ENCODE measurements at regions not wholly inside any gene's neighbourhood (a gene's known extent, or its start where the extent isn't known, plus 50 kb on each side); places are given as distances from the start of the nearest gene placed in this dataset.

DNA sequence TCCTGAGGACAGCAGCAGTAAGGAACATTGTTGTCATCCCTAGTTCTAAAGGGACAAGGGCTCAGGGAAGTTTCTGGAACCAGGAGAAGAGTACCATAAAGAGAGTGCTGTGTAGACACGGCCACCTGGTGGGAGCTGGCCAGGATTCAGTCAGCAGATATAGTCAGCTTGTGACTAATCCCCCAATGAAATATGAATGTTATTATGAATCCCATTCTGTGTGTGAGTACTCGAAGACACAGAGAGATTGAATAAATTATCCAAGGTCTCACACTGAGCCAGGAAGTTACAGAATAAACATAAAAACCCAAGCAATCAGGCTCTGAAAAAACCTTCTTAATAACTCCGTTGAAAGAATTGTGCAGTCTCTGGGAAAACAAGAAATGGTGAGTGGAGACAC, 1359.5 kb downstream of the AACS start:
- H3K79me2 ChIP-seq (ENCODE audit: control insufficient read depth in 1 of 2, insufficient read depth in 2 of 2, low read length in 2 of 2): no peaks in the 10 kb centered on the region
- CTCF ChIA-PET (ENCODE audit: partially characterized antibody): no interaction called here
- no peaks in the 10 kb centered on the region for H3K4me1 ChIP-seq (replicated peaks in 1 of 4; ENCODE audit: control insufficient read depth in 3 of 4, insufficient read depth in 4 of 4, low read length in 3 of 4)
- no peak overlapping the region for H4K91ac ChIP-seq (replicated peaks; ENCODE audit: insufficient read length, low read length)
- H3K9ac ChIP-seq (replicated peaks in 1 of 4; ENCODE audit: extremely low read depth in 1 of 4, low read depth in 3 of 4, low read length in 3 of 4): no peak overlapping the region
- H3K56ac ChIP-seq (replicated peaks; ENCODE audit: insufficient read length, low read depth, low read length): no peak overlapping the region
- no peaks in the 10 kb centered on the region for H3K27me3 ChIP-seq (replicated peaks in 1 of 4; ENCODE audit: control insufficient read depth in 3 of 4, extremely low read depth in 1 of 4, insufficient read depth in 3 of 4, low read length in 3 of 4)
- H2BK15ac ChIP-seq (ENCODE audit: low read length): no peak overlapping the region
- no peak overlapping the region for H2AK5ac ChIP-seq (ENCODE audit: low read depth, low read length)
- no peak overlapping the region for H2BK120ac ChIP-seq (replicated peaks; ENCODE audit: low read depth, low read length)
- no peak overlapping the region for H4K8ac ChIP-seq (ENCODE audit: extremely low read depth, insufficient read depth, low read length)
- H4K20me1 ChIP-seq (replicated peaks in 1 of 2; ENCODE audit: control insufficient read depth in 1 of 2, insufficient read depth in 2 of 2, low read length in 2 of 2): no peaks in the 10 kb centered on the region
- no peaks in the 10 kb centered on the region for H3K9me3 ChIP-seq (ENCODE audit: insufficient read depth in 2 of 2, low read depth in 1 of 2, low read length in 1 of 2)
- no peak overlapping the region for H3K23ac ChIP-seq (ENCODE audit: insufficient read length)
- H3K14ac ChIP-seq (ENCODE audit: insufficient read length): no peak overlapping the region
- 90% methylated on average over 3 of the region's 3 CpGs; no CpG with 5 or more reads in 1 of the 2 experiments for WGBS, 2 experiments (ENCODE audit: extremely low coverage in 1 of 2, insufficient coverage in 1 of 2, insufficient read length in 1 of 2, insufficient replicate concordance in 2 of 2, low coverage in 1 of 2, low lambda C conversion rate in 2 of 2, missing lambda C conversion rate in 1 of 2)
- H3K4me3 ChIP-seq (ENCODE audit: extremely low read depth in 1 of 4, insufficient read depth in 2 of 4, low read depth in 3 of 4, low read length in 4 of 4): no peak overlapping the region
- no peak overlapping the region for H2BK5ac ChIP-seq (ENCODE audit: low read depth, low read length)
- H4K5ac ChIP-seq (ENCODE audit: insufficient read length, low read depth, low read length): no peak overlapping the region
- no peak overlapping the region for H3K27ac ChIP-seq (ENCODE audit: low read depth, low read length)
- 0 out of 2 replicates have a peak overlapping the region, but pooled peaks have one; percentile 17 for H2AFZ ChIP-seq (ENCODE audit: low read length)
- TF ChIP-seq HDAC6 (IDR thresholded peaks at IDR 0.05; ENCODE audit: low read depth, low read length) (no peak), EZH2 (IDR thresholded peaks at IDR 0.05; ENCODE audit: low read depth, low read length, severe bottlenecking) (no peak), RXRA (IDR thresholded peaks at IDR 0.05; ENCODE audit: insufficient read depth, low read depth, low read length) (no peak)
- TF ChIP-seq, protein P1, sequence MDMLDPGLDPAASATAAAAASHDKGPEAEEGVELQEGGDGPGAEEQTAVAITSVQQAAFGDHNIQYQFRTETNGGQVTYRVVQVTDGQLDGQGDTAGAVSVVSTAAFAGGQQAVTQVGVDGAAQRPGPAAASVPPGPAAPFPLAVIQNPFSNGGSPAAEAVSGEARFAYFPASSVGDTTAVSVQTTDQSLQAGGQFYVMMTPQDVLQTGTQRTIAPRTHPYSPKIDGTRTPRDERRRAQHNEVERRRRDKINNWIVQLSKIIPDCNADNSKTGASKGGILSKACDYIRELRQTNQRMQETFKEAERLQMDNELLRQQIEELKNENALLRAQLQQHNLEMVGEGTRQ (IDR thresholded peaks at IDR 0.05; ENCODE audit: low read length): no peak
- no peaks in the 10 kb centered on the region for H3K36me3 ChIP-seq (ENCODE audit: control insufficient read depth in 2 of 4, insufficient read depth in 4 of 4, low read length in 3 of 4)
- POLR2A ChIA-PET (ENCODE audit: partially characterized antibody): no interaction called here
- no peak overlapping the region for H2BK12ac ChIP-seq (ENCODE audit: low read depth, low read length)
- H3K23me2 ChIP-seq (ENCODE audit: low read depth, low read length): no peaks in the 10 kb centered on the region
- no peak for DNase-seq (ENCODE audit: low read depth in 1 of 2, low spot score in 2 of 2)
- no peak for FAIRE-seq
- no peak overlapping the region for H3K18ac ChIP-seq (ENCODE audit: extremely low read depth, low read length)
- no peak overlapping the region for H3K4ac ChIP-seq (replicated peaks; ENCODE audit: insufficient read length, low read depth, low read length)
- H3K79me1 ChIP-seq (ENCODE audit: low read depth, low read length): no peaks in the 10 kb centered on the region
- no peak overlapping the region for H2BK20ac ChIP-seq (ENCODE audit: low read length)
- no peak overlapping the region for H3K4me2 ChIP-seq (ENCODE audit: insufficient read depth in 1 of 2, low read depth in 2 of 2, low read length in 2 of 2)
